22Rv1 (cell line): ENCODE measurements at regions not wholly inside any gene's neighbourhood (a gene's known extent, or its start where the extent isn't known, plus 50 kb on each side); places are given as distances from the start of the nearest gene placed in this dataset.

Experiments
- ZFX ChIP-seq: fragments of 450-650 bp; IDR thresholded peaks from 2 replicates; pipeline ENCODE4 v1.6.1; 2017; ENCODE audit warnings: antibody characterized with exemption, borderline replicate concordance
- TF ChIP-seq, protein P1 (sequence below): fragments of 450-650 bp; IDR thresholded peaks from 2 replicates; pipeline ENCODE4 v1.5.1; 2017; ENCODE audit warnings: mild to moderate bottlenecking

DNA sequence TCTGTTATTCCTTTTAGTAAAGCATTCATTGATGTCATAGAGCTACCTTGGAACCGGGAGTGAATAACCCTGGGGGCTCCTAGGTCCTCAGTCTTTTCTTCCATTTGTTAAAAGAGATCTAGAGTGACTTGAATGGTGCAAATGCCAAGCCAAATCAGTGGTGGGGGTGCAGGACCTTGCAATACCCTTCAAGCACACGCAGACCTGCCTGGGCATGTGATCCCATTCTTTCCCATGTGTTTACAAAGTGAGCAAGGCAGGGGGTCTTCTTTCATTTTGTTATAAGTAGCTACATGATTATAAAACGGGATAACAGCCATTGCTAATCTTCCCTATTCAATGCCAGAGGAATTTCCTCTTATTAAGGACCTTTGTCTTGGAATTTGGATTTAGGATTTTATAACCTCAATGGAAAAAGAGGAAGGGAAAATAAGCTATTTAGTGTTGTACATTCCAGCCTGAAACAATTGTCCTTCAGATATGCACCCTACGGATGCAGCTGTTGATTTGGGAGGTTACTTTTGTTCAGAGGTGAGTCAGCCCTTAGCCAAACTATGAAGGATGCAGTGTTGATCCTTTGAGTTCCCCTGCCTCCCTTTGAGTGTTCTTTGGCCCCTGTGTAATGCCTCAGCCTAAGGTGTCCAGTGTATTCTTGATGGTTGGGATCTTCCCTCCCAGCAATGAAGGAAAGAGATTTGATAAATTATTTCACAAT lies 623.8 kb upstream of the HTR2C start:
- TF ChIP-seq, protein P1, sequence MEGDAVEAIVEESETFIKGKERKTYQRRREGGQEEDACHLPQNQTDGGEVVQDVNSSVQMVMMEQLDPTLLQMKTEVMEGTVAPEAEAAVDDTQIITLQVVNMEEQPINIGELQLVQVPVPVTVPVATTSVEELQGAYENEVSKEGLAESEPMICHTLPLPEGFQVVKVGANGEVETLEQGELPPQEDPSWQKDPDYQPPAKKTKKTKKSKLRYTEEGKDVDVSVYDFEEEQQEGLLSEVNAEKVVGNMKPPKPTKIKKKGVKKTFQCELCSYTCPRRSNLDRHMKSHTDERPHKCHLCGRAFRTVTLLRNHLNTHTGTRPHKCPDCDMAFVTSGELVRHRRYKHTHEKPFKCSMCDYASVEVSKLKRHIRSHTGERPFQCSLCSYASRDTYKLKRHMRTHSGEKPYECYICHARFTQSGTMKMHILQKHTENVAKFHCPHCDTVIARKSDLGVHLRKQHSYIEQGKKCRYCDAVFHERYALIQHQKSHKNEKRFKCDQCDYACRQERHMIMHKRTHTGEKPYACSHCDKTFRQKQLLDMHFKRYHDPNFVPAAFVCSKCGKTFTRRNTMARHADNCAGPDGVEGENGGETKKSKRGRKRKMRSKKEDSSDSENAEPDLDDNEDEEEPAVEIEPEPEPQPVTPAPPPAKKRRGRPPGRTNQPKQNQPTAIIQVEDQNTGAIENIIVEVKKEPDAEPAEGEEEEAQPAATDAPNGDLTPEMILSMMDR = no peak
- no peak for TF ChIP-seq ZFX
